Thyroid gland (tissue), 4 donors: ENCODE measurements at regions not wholly inside any gene's neighbourhood (a gene's known extent, or its start where the extent isn't known, plus 50 kb on each side); places are given as distances from the start of the nearest gene placed in this dataset.

Experiments
- CTCF ChIP-seq, 6 experiments: fragments of 200-600 bp in 3 of 6; fragments of 450-650 bp in 3 of 6; sonication (generic) in 3 of 6; IDR thresholded peaks; one replicate each; pipeline ENCODE4 v1.5.1; 2016 to 2019; ENCODE audit warnings: antibody characterized with exemption in 6 of 6, mild to moderate bottlenecking in 2 of 6, inconsistent platforms in 1 of 6, moderate library complexity in 1 of 6
- POLR2A ChIP-seq, 2 donors: fragments of 450-650 bp; IDR thresholded peaks; one replicate each; pipeline ENCODE4 v1.6.1; 2017; ENCODE audit warnings: antibody characterized with exemption in 2 of 2, mild to moderate bottlenecking in 2 of 2, moderate library complexity in 1 of 2

GRCh38 chr7:13024121-13024674 is 336.8 kb downstream of the ARL4A start:
- TF ChIP-seq CTCF (IDR thresholded peaks at IDR 0.05), result no peak
- TF ChIP-seq POLR2A (IDR thresholded peaks at IDR 0.05), result no peak
